ENCODE measurements at regions not wholly inside any gene's neighbourhood (a gene's known extent, or its start where the extent isn't known, plus 50 kb on each side); places are given as distances from the start of the nearest gene placed in this dataset.

- H3K4me3 Mint-ChIP-seq (ENCODE audit: low read depth), result no peak overlapping the region
- no peak for DNase-seq (ENCODE audit: low spot score, unreplicated experiment)
- no peaks in the 10 kb centered on the region for H3K4me1 Mint-ChIP-seq (ENCODE audit: low read depth)
- H3K27ac Mint-ChIP-seq, result no peak overlapping the region
- H3K36me3 Mint-ChIP-seq (ENCODE audit: insufficient read depth), result no peaks in the 10 kb centered on the region
- H3K9me3 Mint-ChIP-seq (ENCODE audit: low read depth), result no peaks in the 10 kb centered on the region
- TF ChIP-seq CTCF (IDR thresholded peaks at IDR 0.05; ENCODE audit: unreplicated experiment), result no peak
- peaks cover 4% of the 10 kb centered on the region for H3K27me3 Mint-ChIP-seq
Measured at GRCh38 chr1:64323882-64324281, 120.5 kb downstream of the UBE2U start.

- no peak for TF ChIP-seq CTCF (IDR thresholded peaks at IDR 0.05; ENCODE audit: unreplicated experiment)
- Mint-ChIP-seq H3K27ac (no peak overlapping the region), H3K4me1 (ENCODE audit: low read depth) (no peaks in the 10 kb centered on the region), H3K27me3 (peaks cover 4% of the 10 kb centered on the region), H3K36me3 (ENCODE audit: insufficient read depth) (no peaks in the 10 kb centered on the region), H3K9me3 (ENCODE audit: low read depth) (no peaks in the 10 kb centered on the region), H3K4me3 (ENCODE audit: low read depth) (no peak overlapping the region)
- no peak for DNase-seq (ENCODE audit: low spot score, unreplicated experiment)
Measured at GRCh38 chr1:64325856-64326255, 122.4 kb downstream of the UBE2U start.

- no peak for DNase-seq (ENCODE audit: low spot score, unreplicated experiment)
- no peaks in the 10 kb centered on the region for H3K9me3 Mint-ChIP-seq (ENCODE audit: low read depth)
- H3K4me3 Mint-ChIP-seq (ENCODE audit: low read depth), result no peak overlapping the region
- TF ChIP-seq CTCF (IDR thresholded peaks at IDR 0.05; ENCODE audit: unreplicated experiment), result no peak
- H3K4me1 Mint-ChIP-seq (ENCODE audit: low read depth), result no peaks in the 10 kb centered on the region
- no peaks in the 10 kb centered on the region for H3K36me3 Mint-ChIP-seq (ENCODE audit: insufficient read depth)
- H3K27me3 Mint-ChIP-seq, result peaks cover 4% of the 10 kb centered on the region
- H3K27ac Mint-ChIP-seq, result no peak overlapping the region
Measured at GRCh38 chr1:64327119-64327518, 123.7 kb downstream of the UBE2U start.

- no peak for TF ChIP-seq CTCF (IDR thresholded peaks at IDR 0.05; ENCODE audit: unreplicated experiment)
- no peak overlapping the region for H3K27ac Mint-ChIP-seq
- H3K4me1 Mint-ChIP-seq (ENCODE audit: low read depth), result no peaks in the 10 kb centered on the region
- H3K9me3 Mint-ChIP-seq (ENCODE audit: low read depth), result no peaks in the 10 kb centered on the region
- no peak for DNase-seq (ENCODE audit: low spot score, unreplicated experiment)
- H3K27me3 Mint-ChIP-seq, result peaks cover 5% of the 10 kb centered on the region
- no peaks in the 10 kb centered on the region for H3K36me3 Mint-ChIP-seq (ENCODE audit: insufficient read depth)
- no peak overlapping the region for H3K4me3 Mint-ChIP-seq (ENCODE audit: low read depth)
Measured at GRCh38 chr1:64328193-64328592, 124.8 kb downstream of the UBE2U start.

GRCh38 chr1:64330839-64331238, 127.4 kb downstream of the UBE2U start:
- no peak overlapping the region for H3K27ac Mint-ChIP-seq
- H3K4me1 Mint-ChIP-seq (ENCODE audit: low read depth), result no peaks in the 10 kb centered on the region
- H3K36me3 Mint-ChIP-seq (ENCODE audit: insufficient read depth), result no peaks in the 10 kb centered on the region
- peaks cover 15% of the 10 kb centered on the region for H3K27me3 Mint-ChIP-seq
- no peak for TF ChIP-seq CTCF (IDR thresholded peaks at IDR 0.05; ENCODE audit: unreplicated experiment)
- H3K9me3 Mint-ChIP-seq (ENCODE audit: low read depth), result no peaks in the 10 kb centered on the region
- H3K4me3 Mint-ChIP-seq (ENCODE audit: low read depth), result no peak overlapping the region
- no peak for DNase-seq (ENCODE audit: low spot score, unreplicated experiment)

Data from progenitor cell of endocrine pancreas (in vitro differentiated cells).